SIG-M5 (cell line): ENCODE measurements at regions not wholly inside any gene's neighbourhood (a gene's known extent, or its start where the extent isn't known, plus 50 kb on each side); places are given as distances from the start of the nearest gene placed in this dataset.
"Not testable (repeated sequence)": the region's sequence is repeated elsewhere in the genome, so short reads cannot be mapped to it uniquely, and the experiment has no call there.

Source experiments
- DNase-seq: peaks from one replicate; lab custom pipeline; 2025; lab: John Stamatoyannopoulos, UW

- DNase-seq = no peak
Observed at GRCh38 chr1:80181418-80181817, 1174.9 kb upstream of the ADGRL4 start.

GRCh38 chr1:80171631-80172030, 1165.1 kb upstream of the ADGRL4 start:
- no peak for DNase-seq

GRCh38 chr1:80170811-80171485, 1164.4 kb upstream of the ADGRL4 start:
- no peak for DNase-seq

DNA sequence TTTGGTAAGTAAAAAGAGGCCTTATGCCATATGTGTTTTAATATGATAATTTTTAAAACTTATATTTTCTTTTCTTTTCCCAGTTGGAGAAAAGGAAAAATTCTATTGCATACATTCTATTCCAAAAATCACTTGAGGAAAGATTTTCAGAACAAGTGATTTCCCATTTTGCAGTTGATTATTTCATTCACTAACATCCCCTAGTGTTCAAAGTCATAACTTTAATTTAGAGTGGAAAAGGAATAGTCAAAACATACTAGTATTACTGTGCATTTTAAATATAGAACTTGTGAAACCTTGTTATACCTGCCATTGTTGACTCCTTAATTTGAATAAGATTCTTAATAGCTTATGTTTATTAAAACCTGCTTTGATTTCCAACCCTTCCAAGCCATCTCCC, 1157.6 kb upstream of the ADGRL4 start:
- no peak for DNase-seq

- no peak for DNase-seq
Observed at GRCh38 chr1:80163686-80164085, 1157.2 kb upstream of the ADGRL4 start.

DNA sequence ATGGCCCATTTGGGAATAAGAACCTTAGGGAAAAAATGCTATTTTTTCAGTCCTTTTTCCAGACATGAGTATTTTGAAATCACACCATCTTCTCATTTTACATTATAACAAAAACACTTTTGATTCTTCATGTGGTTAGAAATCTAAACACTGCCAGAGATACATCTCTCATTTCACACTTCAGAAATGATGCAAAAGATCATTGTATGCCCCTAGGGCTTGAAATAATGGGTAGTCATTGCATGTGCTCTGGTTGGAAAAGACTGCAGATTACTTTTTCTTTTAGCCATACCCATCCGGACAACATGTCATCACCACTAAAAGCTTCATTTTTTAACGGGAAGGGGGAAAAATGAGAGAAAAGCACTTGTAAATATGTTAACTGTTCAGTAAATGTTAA, 1152.2 kb upstream of the ADGRL4 start:
- DNase-seq = no peak

GRCh38 chr1:80158266-80158665, 1151.7 kb upstream of the ADGRL4 start:
- DNase-seq = no peak

- no peak for DNase-seq
Observed at GRCh38 chr1:80155371-80155770, 1148.8 kb upstream of the ADGRL4 start.

GRCh38 chr1:80154176-80154575, 1147.6 kb upstream of the ADGRL4 start:
- no peak for DNase-seq

DNA sequence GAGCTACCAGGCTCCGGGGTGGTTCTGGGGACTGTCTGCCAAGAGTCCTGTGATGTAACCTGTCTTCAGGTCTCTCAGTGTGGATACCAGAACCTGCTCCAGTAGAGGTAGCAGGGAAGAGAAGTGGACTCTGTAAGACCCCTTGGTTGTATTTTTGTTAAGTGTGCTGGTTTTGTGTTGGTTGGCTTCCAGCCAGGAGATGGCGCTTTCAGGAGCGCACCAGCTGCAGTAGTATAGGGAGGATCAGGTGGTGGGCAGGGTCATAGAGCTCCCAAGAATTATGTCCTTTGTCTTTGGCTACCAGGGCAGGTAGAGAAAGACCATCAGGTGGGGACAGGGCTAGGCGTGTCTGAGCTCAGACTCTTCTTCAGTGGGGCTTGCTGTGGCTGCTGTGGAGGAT, 1147.2 kb upstream of the ADGRL4 start:
- DNase-seq = no peak

- DNase-seq = no peak
Observed at GRCh38 chr1:80143361-80143760, 1136.8 kb upstream of the ADGRL4 start.

GRCh38 chr1:80137946-80138602, 1131.5 kb upstream of the ADGRL4 start:
- DNase-seq = not testable (repeated sequence)

DNA sequence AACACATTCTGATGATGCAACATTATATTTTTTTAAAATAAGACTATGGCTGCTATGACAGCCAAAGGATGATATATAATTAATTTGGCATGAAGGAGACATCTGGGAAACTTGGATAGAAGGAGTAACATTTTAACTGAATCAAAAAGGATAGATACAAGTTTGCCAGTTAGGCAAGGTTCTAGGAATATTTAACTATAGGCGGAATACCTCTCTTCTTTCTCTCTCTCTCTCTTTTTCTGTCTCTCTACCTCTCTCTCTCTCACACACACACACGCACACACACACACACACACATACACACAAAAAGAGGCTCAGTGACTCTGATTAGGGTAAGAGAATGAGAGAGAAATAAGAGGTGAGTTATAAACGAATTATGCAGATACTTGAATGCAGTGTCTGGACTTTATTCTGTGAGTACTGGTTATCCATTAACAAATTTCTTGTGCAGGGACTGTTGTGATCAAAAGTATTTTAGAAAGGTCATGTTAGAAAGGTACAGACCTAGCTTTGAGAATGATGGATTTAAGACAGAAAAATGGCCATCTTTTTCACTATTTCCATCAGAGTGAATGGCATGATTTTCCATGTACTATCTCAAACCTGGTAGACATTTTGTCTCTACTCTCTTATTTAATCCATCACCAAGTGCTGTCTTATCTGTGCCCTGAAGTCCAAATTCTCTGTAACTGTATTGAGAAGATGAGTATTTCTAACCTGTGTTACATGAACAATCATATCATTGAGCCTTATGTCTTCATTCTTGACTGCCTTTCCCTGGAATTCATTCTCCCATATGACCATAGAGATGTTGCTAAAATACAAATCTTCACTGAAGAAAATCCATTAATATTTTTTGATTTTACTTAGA, 1106.9 kb upstream of the ADGRL4 start:
- no peak for DNase-seq

- no peak for DNase-seq
Observed at GRCh38 chr1:80101159-80101558, 1094.6 kb upstream of the ADGRL4 start.

DNA sequence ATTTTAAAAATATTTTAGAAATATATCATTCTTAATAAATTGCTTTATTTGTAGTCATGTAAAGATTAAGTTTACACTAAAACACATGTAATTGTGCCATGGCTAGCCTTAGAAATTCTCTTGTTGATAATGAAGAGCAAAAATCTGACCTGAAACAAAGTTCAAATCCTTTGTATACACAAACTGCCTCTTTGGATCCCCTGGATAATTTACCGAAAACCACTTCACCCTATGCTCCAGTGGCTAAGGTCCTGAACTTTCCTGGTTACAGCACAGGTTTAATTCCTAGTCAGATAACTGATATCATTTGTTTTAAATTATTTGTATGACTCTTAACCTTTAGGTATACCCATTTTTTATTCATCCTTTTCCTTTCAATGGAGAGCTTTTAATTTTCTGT, 1093.2 kb upstream of the ADGRL4 start:
- no peak for DNase-seq

DNA sequence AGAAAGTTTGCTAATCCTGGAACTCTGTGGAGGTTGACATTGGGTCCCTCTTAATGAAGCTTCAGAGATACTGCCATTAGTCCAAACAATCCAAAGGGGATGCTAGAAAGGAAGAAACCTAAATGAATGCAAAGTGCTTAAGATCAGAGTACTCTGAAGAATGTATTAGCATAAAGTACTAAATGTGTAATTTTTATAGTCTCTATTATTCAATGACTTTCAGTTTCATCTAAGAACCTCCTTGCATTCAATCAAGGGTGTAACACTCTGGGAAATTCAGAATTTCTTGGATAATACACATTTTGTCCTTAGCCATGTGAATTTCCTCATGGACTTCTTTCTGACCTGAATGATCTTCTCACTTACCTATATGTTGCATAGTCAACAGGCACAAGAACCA, 1078.5 kb upstream of the ADGRL4 start:
- DNase-seq = no peak

DNA sequence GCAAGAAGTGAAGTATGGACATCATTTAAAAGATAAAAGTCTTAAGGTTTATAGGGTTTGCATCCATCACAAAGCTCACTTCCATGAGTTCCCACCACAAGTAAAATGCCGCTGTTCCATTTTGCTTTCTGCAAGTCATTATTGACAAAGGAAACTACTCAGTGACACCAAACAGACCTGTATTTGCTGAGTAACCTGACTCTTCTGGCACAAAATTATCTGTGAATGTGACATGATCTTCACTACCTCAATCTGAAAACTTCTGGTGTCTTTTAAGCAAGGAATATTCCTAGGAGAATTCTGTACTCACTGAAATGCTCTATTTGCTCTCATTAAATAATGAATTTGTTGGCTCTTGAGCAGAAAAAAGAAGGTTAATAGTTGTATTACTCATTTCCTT, 1077.4 kb upstream of the ADGRL4 start:
- DNase-seq = no peak

- DNase-seq = no peak
Observed at GRCh38 chr1:80076469-80076868, 1069.9 kb upstream of the ADGRL4 start.

GRCh38 chr1:80075351-80075750, 1068.8 kb upstream of the ADGRL4 start:
- no peak for DNase-seq

DNA sequence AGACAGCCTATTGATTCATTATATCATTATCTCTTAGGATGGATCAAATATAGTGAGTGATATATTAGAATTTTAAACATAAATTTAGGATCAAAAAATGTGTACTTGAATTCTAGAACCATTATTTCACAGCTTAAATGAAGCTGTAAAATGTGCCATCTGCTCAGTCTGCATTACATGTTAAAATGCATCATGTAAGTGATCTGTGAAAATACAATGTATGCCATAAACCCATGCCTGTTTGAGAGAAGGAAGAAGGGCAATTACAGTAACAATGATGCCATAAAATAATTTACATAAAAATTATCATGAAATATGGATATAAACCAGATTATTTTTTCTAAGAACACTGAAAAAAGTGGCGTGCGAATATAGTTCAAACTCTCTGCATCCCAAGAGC, 1066.0 kb upstream of the ADGRL4 start:
- DNase-seq = no peak

DNA sequence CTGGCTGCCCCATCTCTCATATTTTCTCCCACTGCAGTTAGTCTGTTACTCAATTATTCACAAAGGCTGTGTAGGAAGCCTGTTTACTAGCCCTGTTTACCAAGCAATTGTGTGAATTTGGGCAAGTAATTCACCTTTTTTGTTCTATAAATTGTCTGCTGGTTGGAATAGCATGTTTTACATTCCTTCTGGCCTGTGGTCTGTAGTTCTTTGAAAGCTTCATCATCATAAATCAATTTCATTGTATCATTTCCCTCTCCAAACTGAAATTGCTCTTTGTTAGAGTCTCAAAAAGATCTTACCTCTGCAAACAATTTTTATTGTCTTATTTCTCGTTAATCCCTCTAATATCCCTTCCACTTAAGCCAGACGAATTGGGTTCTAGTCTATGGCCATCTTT, 1059.5 kb upstream of the ADGRL4 start:
- DNase-seq = no peak

GRCh38 chr1:80064524-80064923, 1058.0 kb upstream of the ADGRL4 start:
- DNase-seq = no peak

GRCh38 chr1:80059940-80060339, 1053.4 kb upstream of the ADGRL4 start:
- no peak for DNase-seq
